Pancreas (tissue), 10 donors: ENCODE measurements at regions not wholly inside any gene's neighbourhood (a gene's known extent, or its start where the extent isn't known, plus 50 kb on each side); places are given as distances from the start of the nearest gene placed in this dataset.
A peak's percentile ranks its signal among the peaks of the same experiment; 100 is the strongest.
"Not testable (repeated sequence)": the region's sequence is repeated elsewhere in the genome, so short reads cannot be mapped to it uniquely, and the experiment has no call there.

Experiments used
- ATAC-seq, 4 donors: fragments of 200-7000 bp; cut with Tn5 transposase; one replicate each; pipeline versions ENCODE4 v1.8.0 to v1.9.1; 2020; ENCODE audit warnings: mild to moderate bottlenecking in 4 of 4, moderate library complexity in 4 of 4
- DNase-seq, 6 donors: peaks; one replicate each; pipeline ENCODE4 v3.0.0-alpha.2; 2020
- FAIRE-seq: peaks from 2 replicates; lab custom pipeline; 2012; peaks lifted over from hg19 to GRCh38; lab: Jason Lieb, UNC
- H3K27ac ChIP-seq, 4 donors: fragments of 200-600 bp; sonication (generic); 1 replicate in 3 of 4; 2 replicates in 1 of 4; pipeline versions ENCODE4 v1.5.0 to v1.8.0; 2020
- H3K27me3 ChIP-seq, 4 donors: fragments of 200-600 bp; one replicate each; pipeline ENCODE4 v1.8.0; 2021
- H3K36me3 ChIP-seq, 3 donors: fragments of 200-600 bp; sonication (generic) in 1 of 3; one replicate each; pipeline versions ENCODE4 v1.5.0 to v1.8.0; 2020 to 2021
- H3K4me1 ChIP-seq, 3 donors: fragments of 200-600 bp; one replicate each; pipeline ENCODE4 v1.8.0; 2021
- H3K4me3 ChIP-seq, 4 donors: fragments of 200-600 bp; sonication (generic) in 2 of 4; one replicate each; pipeline versions ENCODE4 v1.5.0 to v1.8.0; 2020 to 2021
- H3K9me3 ChIP-seq, 4 donors: fragments of 200-600 bp; one replicate each; pipeline ENCODE4 v1.8.0; 2021
- WGBS, 2 donors: extraction: QIAGEN DNeasy Blood & Tissue Kit; methylation state at CpG; one replicate each; pipeline ENCODE4 v1.1.7; 2013; 5-methylcytosine and 5-hydroxymethylcytosine counted together
- intact Hi-C, 3 donors: fragments of 100-400 bp; cut with DNase I; formaldehyde crosslinking; loops; one replicate each; pipeline versions ENCODE4 v1.11.1 to v1.14.2; 2022
- TF ChIP-seq, protein P1 (sequence below), 4 donors: fragments of 200-600 bp; sonication (generic) in 3 of 4; IDR thresholded peaks; one replicate each; pipeline versions ENCODE4 v1.5.0 to v1.8.0; 2021; ENCODE audit warnings: antibody characterized with exemption in 4 of 4
- donor health status: healthy with polysubstance abuse.
- donor health status: DM: no; HTN: no; CAD: no; lungs with moderate emphysema.
- donor health status: DM: no; HTN: no; CAD: no.
- donor health status: control.
- donor health status: control.
- donor health status: Bipolar disorder and iron deficiency.
- donor health status: DM: yes; HTN: yes; CAD: no.
- donor health status: DM: no; HTN: no; CAD: no.
- donor health status: DM: no; HTN: no; CAD: no.
- donor health status: DM: yes; HTN: yes; CAD: no.

DNA sequence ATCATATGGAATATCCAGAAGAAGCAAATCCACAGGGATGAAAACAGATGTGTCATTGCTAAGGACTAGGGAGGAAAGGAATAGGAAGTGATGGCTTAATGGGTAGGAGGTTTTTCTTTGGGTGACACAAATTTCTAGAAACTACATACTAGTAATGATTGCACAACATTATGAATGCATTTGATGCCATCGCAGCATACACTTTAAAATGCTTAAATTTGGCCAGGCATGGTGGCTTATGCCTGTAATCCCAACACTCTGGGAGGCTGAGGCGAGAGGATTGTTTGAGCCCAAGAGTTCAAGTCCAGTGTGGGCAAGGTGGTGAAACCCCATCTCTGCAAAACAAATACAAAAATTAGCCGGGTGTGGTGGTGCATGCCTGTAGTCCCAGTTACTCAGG, 1370.8 kb downstream of the AACS start:
- intact Hi-C loops = no loop called here
- TF ChIP-seq, protein P1, sequence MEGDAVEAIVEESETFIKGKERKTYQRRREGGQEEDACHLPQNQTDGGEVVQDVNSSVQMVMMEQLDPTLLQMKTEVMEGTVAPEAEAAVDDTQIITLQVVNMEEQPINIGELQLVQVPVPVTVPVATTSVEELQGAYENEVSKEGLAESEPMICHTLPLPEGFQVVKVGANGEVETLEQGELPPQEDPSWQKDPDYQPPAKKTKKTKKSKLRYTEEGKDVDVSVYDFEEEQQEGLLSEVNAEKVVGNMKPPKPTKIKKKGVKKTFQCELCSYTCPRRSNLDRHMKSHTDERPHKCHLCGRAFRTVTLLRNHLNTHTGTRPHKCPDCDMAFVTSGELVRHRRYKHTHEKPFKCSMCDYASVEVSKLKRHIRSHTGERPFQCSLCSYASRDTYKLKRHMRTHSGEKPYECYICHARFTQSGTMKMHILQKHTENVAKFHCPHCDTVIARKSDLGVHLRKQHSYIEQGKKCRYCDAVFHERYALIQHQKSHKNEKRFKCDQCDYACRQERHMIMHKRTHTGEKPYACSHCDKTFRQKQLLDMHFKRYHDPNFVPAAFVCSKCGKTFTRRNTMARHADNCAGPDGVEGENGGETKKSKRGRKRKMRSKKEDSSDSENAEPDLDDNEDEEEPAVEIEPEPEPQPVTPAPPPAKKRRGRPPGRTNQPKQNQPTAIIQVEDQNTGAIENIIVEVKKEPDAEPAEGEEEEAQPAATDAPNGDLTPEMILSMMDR (IDR thresholded peaks at IDR 0.05) = no peak
- Histone ChIP-seq H3K4me1 (no peaks in the 10 kb centered on the region), H3K9me3 (no peaks in the 10 kb centered on the region), H3K36me3 (no peaks in the 10 kb centered on the region), H3K4me3 (no peak overlapping the region), H3K27me3 (no peaks in the 10 kb centered on the region), H3K27ac (no peak overlapping the region)
- FAIRE-seq (no peak), ATAC-seq (no peak), DNase-seq (no peak)
- whole genome bisulfite sequencing, 2 donors = 92 to 93% methylated on average over 3 of the region's 3 CpGs

DNA sequence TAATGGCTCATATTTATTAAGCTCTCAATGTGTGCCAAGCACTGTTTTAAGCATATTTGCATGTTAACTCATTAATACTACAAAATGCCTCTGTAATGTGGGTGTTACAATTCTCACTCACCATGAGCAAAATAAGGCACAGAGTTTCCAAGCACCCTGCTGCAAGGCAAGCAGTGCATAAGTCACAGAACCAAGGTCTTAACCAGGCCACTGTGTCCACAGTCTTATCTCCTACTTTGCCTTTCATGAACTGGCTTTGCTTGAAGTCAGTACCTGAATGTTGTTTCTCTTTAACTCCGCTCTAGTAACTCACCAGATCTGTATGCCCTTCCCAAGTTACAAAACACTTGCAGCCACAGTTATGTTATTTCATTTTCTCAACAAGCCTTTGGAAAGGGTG, 1372.7 kb downstream of the AACS start:
- H3K9me3 ChIP-seq = no peaks in the 10 kb centered on the region
- FAIRE-seq (no peak), DNase-seq (peak in 3 of 6 donors; percentile 21 to 34 (median 25)), ATAC-seq (peak; percentile 85 to 99 (median 96))
- WGBS, 2 donors = 26 to 33% methylated on average over 1 of the region's 1 CpG
- H3K4me3 ChIP-seq = no peak overlapping the region
- no peaks in the 10 kb centered on the region for H3K36me3 ChIP-seq
- no peaks in the 10 kb centered on the region for H3K4me1 ChIP-seq
- no peaks in the 10 kb centered on the region for H3K27me3 ChIP-seq
- intact Hi-C loops = no loop called here
- H3K27ac ChIP-seq = no peak overlapping the region
- TF ChIP-seq, protein P1 (IDR thresholded peaks at IDR 0.05) = no peak

DNA sequence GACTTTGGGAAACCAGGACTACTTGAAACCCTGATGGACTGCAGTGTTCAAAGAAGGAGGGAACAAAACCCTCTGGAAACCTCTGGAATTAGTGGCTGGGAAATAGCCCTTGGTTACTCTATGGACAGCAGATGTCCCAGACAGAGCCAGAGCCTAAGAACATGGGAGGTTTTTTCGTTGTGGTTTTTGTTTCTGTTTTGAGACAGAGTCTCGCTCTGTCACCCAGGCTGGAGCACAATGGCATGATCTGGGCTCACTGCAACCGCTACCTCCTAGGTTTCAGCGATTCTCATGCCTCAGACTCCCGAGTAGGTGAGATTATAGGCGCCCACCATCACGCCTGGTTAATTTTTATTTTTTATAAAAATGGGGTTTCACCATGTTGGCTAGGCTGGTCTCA, 1378.7 kb downstream of the AACS start:
- no peak overlapping the region for H3K27ac ChIP-seq
- intact Hi-C loops = no loop called here
- no peaks in the 10 kb centered on the region for H3K9me3 ChIP-seq
- H3K36me3 ChIP-seq = no peaks in the 10 kb centered on the region
- ATAC-seq (no peak), FAIRE-seq (no peak), DNase-seq (no peak)
- H3K4me3 ChIP-seq = no peak overlapping the region
- no peaks in the 10 kb centered on the region for H3K4me1 ChIP-seq
- 89 to 92% methylated on average over 7 of the region's 7 CpGs for WGBS, 2 donors
- TF ChIP-seq, protein P1 (IDR thresholded peaks at IDR 0.05) = no peak
- H3K27me3 ChIP-seq = no peaks in the 10 kb centered on the region

DNA sequence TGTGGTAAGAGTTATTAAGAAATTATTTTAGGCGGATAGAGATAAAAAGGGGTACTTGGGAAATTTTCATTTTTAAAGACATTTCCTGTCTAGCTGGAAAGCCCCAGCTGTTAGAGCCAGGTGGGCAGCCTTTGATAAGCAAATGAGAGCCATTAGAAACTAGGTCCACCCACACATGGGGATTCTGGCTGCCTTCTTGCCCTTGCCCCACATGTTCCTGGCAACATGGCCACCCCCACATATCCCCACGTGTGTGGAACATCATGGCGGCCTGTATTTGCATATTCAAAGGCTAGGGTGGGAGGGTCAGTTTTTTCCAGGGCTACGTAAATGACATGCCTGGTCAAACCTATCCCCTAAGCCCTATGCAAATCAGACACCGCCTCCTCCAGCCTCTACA, 1382.1 kb downstream of the AACS start:
- H3K9me3 ChIP-seq = no peaks in the 10 kb centered on the region
- DNase-seq = no peak
- H3K4me3 ChIP-seq = no peak overlapping the region
- no peaks in the 10 kb centered on the region for H3K36me3 ChIP-seq
- intact Hi-C loops = no loop called here
- FAIRE-seq = no peak
- WGBS, 2 donors = 86 to 93% methylated on average over 5 of the region's 5 CpGs
- TF ChIP-seq, protein P1 (IDR thresholded peaks at IDR 0.05) = no peak
- no peak for ATAC-seq
- no peaks in the 10 kb centered on the region for H3K4me1 ChIP-seq
- no peak overlapping the region for H3K27ac ChIP-seq
- H3K27me3 ChIP-seq = no peaks in the 10 kb centered on the region

DNA sequence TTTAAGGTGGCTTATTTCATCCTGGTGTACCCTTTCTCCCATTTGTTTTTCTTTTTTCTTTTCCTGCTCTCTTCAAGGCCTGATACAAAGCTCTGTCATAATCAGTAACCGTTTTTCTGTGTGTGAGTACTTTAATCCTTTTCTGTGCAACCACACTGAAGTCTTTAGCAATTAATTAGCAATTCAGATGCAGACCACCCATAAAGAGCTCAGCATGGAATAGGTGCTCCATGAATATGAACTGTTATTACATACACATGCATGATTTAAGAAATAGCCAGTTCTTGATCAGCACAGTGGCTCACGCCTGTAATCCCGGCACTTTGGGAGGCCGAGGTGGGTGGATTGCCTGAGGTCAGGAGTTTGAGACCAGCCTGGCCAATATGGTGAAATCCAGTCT, 1386.6 kb downstream of the AACS start:
- no peaks in the 10 kb centered on the region for H3K36me3 ChIP-seq
- H3K27ac ChIP-seq = no peak overlapping the region
- FAIRE-seq (no peak), ATAC-seq (no peak), DNase-seq (no peak)
- 50 to 88% methylated on average over 4 of the region's 4 CpGs for WGBS, 2 donors
- no peak overlapping the region for H3K4me3 ChIP-seq
- H3K9me3 ChIP-seq = no peaks in the 10 kb centered on the region
- H3K27me3 ChIP-seq = no peaks in the 10 kb centered on the region
- H3K4me1 ChIP-seq = no peaks in the 10 kb centered on the region
- intact Hi-C loops = no loop called here
- TF ChIP-seq, protein P1 (IDR thresholded peaks at IDR 0.05) = no peak

DNA sequence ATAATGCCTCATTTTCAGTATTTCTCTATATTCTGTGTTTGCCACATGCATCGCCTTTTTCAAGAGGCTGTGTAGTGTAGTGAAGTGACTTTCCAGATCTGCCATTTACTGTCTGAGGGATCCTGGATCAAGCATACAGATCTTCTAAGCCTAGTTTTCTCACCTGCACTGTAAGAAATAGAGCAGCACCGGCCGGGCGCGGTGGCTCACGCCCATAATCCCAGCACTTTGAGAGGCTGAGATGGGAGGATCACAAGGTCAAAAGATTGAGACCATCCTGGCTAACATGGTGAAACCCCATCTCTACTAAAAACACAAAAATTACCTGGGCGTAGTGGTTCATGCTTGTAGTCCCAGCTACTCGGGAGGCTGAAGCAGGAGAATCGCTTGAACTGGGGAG, 1387.5 kb downstream of the AACS start:
- H3K27me3 ChIP-seq, H3K27ac ChIP-seq, H3K4me3 ChIP-seq, H3K36me3 ChIP-seq, FAIRE-seq, H3K4me1 ChIP-seq, intact Hi-C loops, ATAC-seq, DNase-seq, H3K9me3 ChIP-seq: not testable (repeated sequence)
- WGBS, 2 donors = 96% methylated on average over 9 of the region's 9 CpGs
